ENCODE measurements at regions not wholly inside any gene's neighbourhood (a gene's known extent, or its start where the extent isn't known, plus 50 kb on each side); places are given as distances from the start of the nearest gene placed in this dataset.

- Histone ChIP-seq H3K27ac (ENCODE audit: insufficient read depth, low read length) (no peak overlapping the region), H3K9me1 (ENCODE audit: insufficient read depth, low read length) (no peaks in the 10 kb centered on the region), H4K20me1 (ENCODE audit: insufficient read depth, low read length) (no peaks in the 10 kb centered on the region), H2BK20ac (ENCODE audit: low read depth, low read length) (no peak overlapping the region), H3K4ac (ENCODE audit: low read depth, low read length) (no peak overlapping the region), H4K5ac (ENCODE audit: low read depth, low read length) (no peak overlapping the region), H2AK5ac (ENCODE audit: low read depth, low read length) (no peak overlapping the region), H3K27me3 (ENCODE audit: control insufficient read depth, insufficient read depth, low read length) (no peaks in the 10 kb centered on the region), H3K23ac (ENCODE audit: low read depth, low read length) (no peak overlapping the region), H3K4me3 (ENCODE audit: insufficient read depth, low read depth, low read length) (no peak overlapping the region), H2BK15ac (ENCODE audit: low read depth, low read length) (no peak overlapping the region), H4K8ac (ENCODE audit: low read depth in 2 of 2, low read length in 2 of 2) (no peak overlapping the region), H2BK5ac (ENCODE audit: low read depth, low read length, poor library complexity, severe bottlenecking) (no peak overlapping the region), H3K18ac (ENCODE audit: low read depth, low read length) (no peak overlapping the region), H3K4me1 (ENCODE audit: control insufficient read depth, insufficient read depth, low read length) (no peaks in the 10 kb centered on the region), H3K9me3 (ENCODE audit: control insufficient read depth, insufficient read depth, low read length) (peaks cover 2% of the 10 kb centered on the region), H3K56ac (ENCODE audit: extremely low read depth, insufficient read depth, low read length) (no peak overlapping the region), H2AFZ (replicated peaks; ENCODE audit: low read length, poor library complexity) (no peak overlapping the region), H2BK120ac (ENCODE audit: low read depth, low read length) (no peak overlapping the region), H3K4me2 (ENCODE audit: low read depth, low read length) (no peak overlapping the region), H4K91ac (ENCODE audit: insufficient read depth, low read depth, low read length) (no peak overlapping the region), H2AK9ac (replicated peaks; ENCODE audit: low read depth, low read length, poor library complexity) (no peak overlapping the region), H3K9ac (ENCODE audit: low read depth, low read length) (no peak overlapping the region), H3K14ac (replicated peaks; ENCODE audit: low read depth, low read length) (no peak overlapping the region), H3K79me1 (ENCODE audit: low read depth in 1 of 2, low read length in 2 of 2) (no peaks in the 10 kb centered on the region), H3K36me3 (ENCODE audit: control insufficient read depth, insufficient read depth, low read length) (no peaks in the 10 kb centered on the region)
- DNase-seq = no peak
- ChIA-PET POLR2A (ENCODE audit: unreplicated experiment) (no interaction called here), CTCF (interaction anchor here (0.6 kb wide), 1 partner anchor 420 kb away, joined by 3 read pairs; no protein-coding TSS in a partner anchor)
- BruUV-seq (replicated peaks) = no TSS peak
- no CpG with 5 or more reads among the region's 7 CpGs for WGBS, 2 experiments (ENCODE audit: extremely low coverage in 2 of 2, insufficient read length in 1 of 2)
- dilution Hi-C loops (cut with HindIII; ENCODE audit: low sequenced_read_pairs, unreplicated experiment) (no loop called here), intact Hi-C loops (cut with micrococcal nuclease) (no loop called here), in situ Hi-C loops (cut with MboI; ENCODE audit: low sequenced_read_pairs) (no loop called here)
- TF ChIP-seq SMC3 (IDR thresholded peaks at IDR 0.05; ENCODE audit: low read depth, low read length) (no peak), CEBPB (IDR thresholded peaks at IDR 0.05; ENCODE audit: low read depth, low read length) (no peak), BHLHE40 (IDR thresholded peaks at IDR 0.05; ENCODE audit: low read depth, low read length) (no peak), FOS (IDR thresholded peaks at IDR 0.05; ENCODE audit: low read depth, low read length) (no peak), MAZ (IDR thresholded peaks at IDR 0.05; ENCODE audit: borderline replicate concordance, low read depth, low read length) (no peak), POLR2A (IDR thresholded peaks at IDR 0.05; ENCODE audit: low read depth, low read length) (no peak), RCOR1 (IDR thresholded peaks at IDR 0.05; ENCODE audit: insufficient replicate concordance, low read length) (no peak), RFX5 (IDR thresholded peaks at IDR 0.05; ENCODE audit: low read depth, low read length) (no peak), CTCF (conservative IDR thresholded peaks at IDR 0.05; ENCODE audit: low read depth, low read length) (no peak), RAD21 (IDR thresholded peaks at IDR 0.05; ENCODE audit: low read length) (no peak), NFE2L2 (IDR thresholded peaks at IDR 0.05; ENCODE audit: low read depth, low read length) (no peak), MXI1 (IDR thresholded peaks at IDR 0.05; ENCODE audit: borderline replicate concordance, low read depth, low read length) (no peak)
- no peak for ATAC-seq (ENCODE audit: low read depth)
Measured at GRCh38 chr7:54252256-54253035, 289.7 kb upstream of the VSTM2A start.
